HL-60 (cell line): ENCODE measurements at regions not wholly inside any gene's neighbourhood (a gene's known extent, or its start where the extent isn't known, plus 50 kb on each side); places are given as distances from the start of the nearest gene placed in this dataset.

Experiments
- DNase-seq, 2 experiments: peaks; one replicate each; pipeline ENCODE4 v3.0.0-alpha.2; 2010 to 2020; ENCODE audit warnings: low read depth in 1 of 2, low spot score in 1 of 2
- H3K27ac ChIP-seq: fragments of 250-450 bp; sonication (Bioruptor Pico); replicated peaks from 2 replicates; pipeline ENCODE4 v1.5.1; 2020; ENCODE audit warnings: mild to moderate bottlenecking, moderate library complexity
- H3K27me3 ChIP-seq: fragments of 250-450 bp; sonication (Bioruptor Pico); 2 replicates; pipeline ENCODE4 v1.5.1; 2021; ENCODE audit warnings: mild to moderate bottlenecking, moderate library complexity; ENCODE audit not compliant: insufficient read depth, poor library complexity, severe bottlenecking
- H3K4me3 ChIP-seq: replicated peaks from 2 replicates; pipeline ENCODE4 v1.5.1; 2011; ENCODE audit warnings: mild to moderate bottlenecking, control low read depth, low read length; ENCODE audit not compliant: insufficient read depth
- CTCF ChIP-seq: IDR thresholded peaks from one replicate; pipeline ENCODE4 v1.5.1; 2011; ENCODE audit warnings: low read length, control low read depth, inconsistent platforms; ENCODE audit not compliant: insufficient read depth
- GABPA ChIP-seq: IDR thresholded peaks from 2 replicates; pipeline ENCODE4 v1.6.1; 2012; ENCODE audit warnings: low read depth
- POLR2AphosphoS5 ChIP-seq: IDR thresholded peaks from 2 replicates; pipeline ENCODE4 v1.6.1; 2012; ENCODE audit warnings: low read depth
- REST ChIP-seq: IDR thresholded peaks from 2 replicates; pipeline ENCODE4 v1.6.1; 2012; ENCODE audit warnings: low read depth; ENCODE audit not compliant: insufficient replicate concordance
- SPI1 ChIP-seq: IDR thresholded peaks from 2 replicates; pipeline ENCODE4 v1.6.1; 2012; ENCODE audit warnings: low read depth, mild to moderate bottlenecking, borderline replicate concordance

GRCh38 chr4:189128341-189128740, 812.3 kb upstream of the FRG1 start:
- Histone ChIP-seq H3K27me3 (no peaks in the 10 kb centered on the region), H3K4me3 (no peak overlapping the region), H3K27ac (no peak overlapping the region)
- no peak for DNase-seq
- TF ChIP-seq GABPA (no peak), CTCF (no peak), REST (no peak), POLR2AphosphoS5 (no peak), SPI1 (no peak)

GRCh38 chr4:189129044-189129694, 811.5 kb upstream of the FRG1 start:
- TF ChIP-seq GABPA (no peak), SPI1 (no peak), POLR2AphosphoS5 (no peak), REST (no peak), CTCF (no peak)
- no peak for DNase-seq
- Histone ChIP-seq H3K27ac (no peak overlapping the region), H3K4me3 (no peak overlapping the region), H3K27me3 (no peaks in the 10 kb centered on the region)

- TF ChIP-seq SPI1, result no peak
- peak; percentile 74 for TF ChIP-seq REST
- no peaks in the 10 kb centered on the region for H3K27me3 ChIP-seq
- no peak overlapping the region for H3K27ac ChIP-seq
- DNase-seq, result no peak
- H3K4me3 ChIP-seq, result no peak overlapping the region
Observed at GRCh38 chr4:189131118-189131517, 809.6 kb upstream of the FRG1 start.

- TF ChIP-seq REST (no peak), SPI1 (no peak), POLR2AphosphoS5 (no peak), CTCF (no peak), GABPA (no peak)
- Histone ChIP-seq H3K27me3 (no peaks in the 10 kb centered on the region), H3K27ac (no peak overlapping the region), H3K4me3 (no peak overlapping the region)
- no peak for DNase-seq
Observed at GRCh38 chr4:189136462-189136861, 804.2 kb upstream of the FRG1 start.
